ENCODE measurements at regions not wholly inside any gene's neighbourhood (a gene's known extent, or its start where the extent isn't known, plus 50 kb on each side); places are given as distances from the start of the nearest gene placed in this dataset.
"Not testable (repeated sequence)": the region's sequence is repeated elsewhere in the genome, so short reads cannot be mapped to it uniquely, and the experiment has no call there.

DNA sequence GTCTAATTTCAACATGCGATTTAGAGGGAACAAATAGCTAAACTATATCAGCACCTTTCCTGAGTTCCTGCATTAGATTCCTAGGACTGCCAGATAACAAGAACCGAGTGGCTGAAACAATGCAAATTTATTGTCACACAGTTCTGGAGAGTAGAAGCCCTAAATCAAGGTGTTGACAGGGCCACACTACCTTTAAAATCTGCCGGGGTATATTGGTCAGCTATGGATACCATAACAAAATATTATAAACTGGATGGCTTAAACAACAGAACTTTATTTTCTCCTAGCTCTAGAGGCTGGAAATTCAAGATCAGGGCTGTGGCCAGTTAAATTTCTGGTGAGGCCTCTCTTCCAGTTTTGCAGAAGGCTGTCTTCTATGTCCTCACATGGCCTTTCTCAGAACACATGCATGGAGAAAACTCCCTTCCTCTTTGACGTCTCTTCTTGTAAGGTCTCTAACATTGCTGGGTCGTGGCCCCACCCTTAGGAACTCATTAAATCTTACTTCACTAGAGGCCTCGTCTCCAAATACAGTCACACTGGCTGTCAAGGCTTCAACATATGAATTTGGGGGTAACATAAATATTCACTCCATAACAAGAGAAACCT is 144.3 kb downstream of the FCRL5 start:
- DNase-seq, result peak in 2 of 3 donors; percentile 28 to 57

DNA sequence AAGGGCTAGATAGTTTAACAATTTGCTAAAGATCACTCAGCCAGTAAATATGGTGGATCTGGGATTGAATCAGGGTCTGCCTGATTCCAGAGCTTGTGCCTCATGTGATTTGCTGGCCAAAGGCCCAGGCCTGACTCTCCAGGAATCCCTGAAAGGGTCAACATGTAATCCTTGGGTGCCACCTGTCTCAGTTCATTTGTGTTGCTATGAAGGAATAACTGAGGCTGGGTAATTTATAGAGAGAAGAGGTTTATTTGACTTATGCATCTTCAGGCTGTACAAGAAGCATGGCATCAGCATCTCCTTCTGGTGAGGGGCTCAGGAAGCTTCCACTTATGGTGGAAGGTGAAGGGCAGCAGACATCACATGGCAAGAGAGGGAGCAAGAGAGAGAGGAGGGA is 144.9 kb downstream of the FCRL5 start:
- DNase-seq, result no peak

DNA sequence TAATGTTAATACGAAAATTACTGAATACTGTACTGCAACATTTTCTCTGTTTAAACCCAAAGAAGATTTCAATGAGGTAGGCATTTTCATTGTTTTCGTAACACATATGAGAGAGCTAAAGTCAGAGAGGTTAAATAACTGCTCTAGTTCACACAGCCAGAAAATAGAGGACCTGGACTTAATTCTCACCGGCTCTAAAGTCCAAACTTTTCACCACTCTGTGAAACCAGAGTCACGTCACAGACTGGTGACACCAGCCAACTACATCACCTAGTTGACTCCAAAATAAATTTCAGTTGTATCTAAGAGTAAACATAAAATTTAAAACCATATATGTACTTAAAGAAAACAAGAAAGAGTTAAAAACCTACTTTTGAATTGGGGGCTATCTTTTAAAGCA is 146.7 kb downstream of the FCRL5 start:
- no peak for DNase-seq

DNA sequence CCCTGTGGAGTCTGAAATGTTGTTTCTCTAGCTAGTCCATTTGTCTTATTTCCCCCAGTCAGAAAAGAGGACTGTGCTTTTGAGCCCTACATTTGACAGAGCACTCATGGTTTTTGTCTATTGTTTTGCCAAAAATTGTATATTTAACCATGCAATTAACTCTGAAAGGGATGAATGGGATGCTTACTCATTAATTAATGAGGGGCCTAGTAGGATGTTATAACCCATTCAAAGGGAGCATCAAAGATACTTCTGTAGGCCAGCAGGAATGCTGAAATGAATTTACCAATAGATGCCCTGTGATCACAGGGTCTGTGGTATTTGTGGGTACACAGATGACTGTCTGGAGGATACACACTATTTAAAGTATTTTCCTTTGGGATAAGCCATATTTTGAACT is 147.7 kb downstream of the FCRL5 start:
- no peak for DNase-seq

- DNase-seq, result peak; percentile 23 to 25 (median 25)
Observed at GRCh38 chr1:157404063-157404501, 148.2 kb downstream of the FCRL5 start.

- no peak for DNase-seq
Observed at GRCh38 chr1:157403608-157404007, 148.7 kb downstream of the FCRL5 start.

DNA sequence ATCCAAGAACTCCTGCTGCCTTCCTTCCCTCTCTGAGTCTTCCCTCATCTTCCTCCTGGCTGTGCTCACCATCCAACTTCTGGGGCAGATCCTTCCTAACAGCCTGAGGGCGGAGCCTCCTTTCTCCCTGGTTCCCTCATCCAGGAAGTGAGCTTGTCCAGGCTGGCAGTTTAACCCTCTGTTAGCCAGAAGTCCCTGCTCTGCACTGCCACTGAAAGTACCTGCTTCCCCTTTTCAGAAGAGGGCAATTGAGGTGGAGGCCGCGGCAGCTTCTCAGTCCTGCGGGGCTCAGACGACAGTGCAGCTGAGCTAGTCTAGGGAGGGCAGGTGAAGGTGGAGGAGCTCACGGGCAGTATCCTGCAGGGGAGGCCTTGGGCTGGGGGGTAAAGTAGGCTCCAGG is 149.1 kb downstream of the FCRL5 start:
- peak; percentile 35 to 50 (median 49) for DNase-seq

- DNase-seq, result no peak
Observed at GRCh38 chr1:157400766-157401165, 151.5 kb downstream of the FCRL5 start.

- DNase-seq, result peak; percentile 69 to 76 (median 71)
Observed at GRCh38 chr1:157399984-157400382, 152.3 kb downstream of the FCRL5 start.

DNA sequence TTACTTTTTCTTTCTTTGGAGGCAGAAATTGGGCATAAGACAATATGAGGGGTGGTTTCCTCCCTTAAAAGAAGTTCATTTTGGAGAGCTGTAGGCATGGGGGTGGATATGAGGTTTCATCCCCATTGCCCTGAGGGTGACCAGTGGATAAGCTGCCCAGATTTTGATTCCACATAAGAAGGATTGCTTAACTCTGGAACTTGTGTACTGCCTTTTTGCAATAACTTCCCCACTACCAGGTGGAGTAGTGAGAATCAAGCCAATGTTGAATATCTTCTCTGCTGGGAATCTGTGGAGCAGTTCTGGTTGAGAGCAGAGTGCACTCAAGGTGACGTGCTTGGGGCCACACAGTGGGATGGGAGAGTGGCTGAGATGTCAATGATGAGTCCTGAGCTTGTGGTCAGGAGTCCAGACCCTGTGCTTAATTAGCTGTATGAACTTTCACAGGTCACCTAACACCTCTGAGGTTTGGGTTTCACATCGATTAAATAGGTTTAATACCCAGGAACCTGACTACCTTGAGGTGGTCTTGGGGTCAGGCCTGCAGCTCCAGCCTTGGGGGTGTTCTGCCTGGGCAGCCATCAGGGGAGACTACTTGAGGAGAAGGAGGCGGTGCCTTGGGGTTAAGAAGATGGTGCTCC is 152.9 kb downstream of the FCRL5 start:
- no peak for DNase-seq

- no peak for DNase-seq
Observed at GRCh38 chr1:157390651-157391050, 161.7 kb downstream of the FCRL5 start.

- DNase-seq, result no peak
Observed at GRCh38 chr1:157388057-157388456, 164.3 kb downstream of the FCRL5 start.

- no peak for DNase-seq
Observed at GRCh38 chr1:157384258-157384657, 168.1 kb downstream of the FCRL5 start.

- no peak for DNase-seq
Observed at GRCh38 chr1:157382351-157382750, 170.0 kb downstream of the FCRL5 start.

GRCh38 chr1:157380523-157380922 is 171.8 kb downstream of the FCRL5 start:
- DNase-seq, result no peak

GRCh38 chr1:157377280-157377713 is 175.0 kb downstream of the FCRL5 start:
- DNase-seq, result peak; percentile 55 to 75 (median 65)

GRCh38 chr1:157376681-157377080 is 175.6 kb downstream of the FCRL5 start:
- DNase-seq, result peak in 1 of 3 donors; percentile 22

- DNase-seq, result not testable (repeated sequence)
Observed at GRCh38 chr1:157372311-157372710, 180.0 kb downstream of the FCRL5 start.

DNA sequence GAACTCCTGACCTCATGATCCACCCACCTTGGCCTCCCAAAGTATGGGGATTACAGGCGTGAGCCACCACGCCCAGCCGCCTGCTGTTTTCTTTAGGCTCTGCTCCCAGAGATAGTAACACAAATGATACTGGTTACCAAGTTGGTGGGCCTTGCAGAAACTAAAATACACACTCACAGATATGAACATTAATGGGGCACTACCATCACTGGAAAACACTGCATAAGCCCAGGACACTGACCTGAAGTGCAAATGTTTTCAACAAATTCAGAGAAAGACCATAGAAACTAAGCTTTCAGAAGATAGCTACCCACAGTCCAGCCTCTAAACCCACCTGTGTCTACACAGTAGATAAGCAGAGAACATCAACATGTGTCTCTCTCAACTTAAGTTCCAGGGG is 180.5 kb downstream of the FCRL5 start:
- DNase-seq, result no peak

- no peak for DNase-seq
Observed at GRCh38 chr1:157371221-157371620, 181.1 kb downstream of the FCRL5 start.

DNA sequence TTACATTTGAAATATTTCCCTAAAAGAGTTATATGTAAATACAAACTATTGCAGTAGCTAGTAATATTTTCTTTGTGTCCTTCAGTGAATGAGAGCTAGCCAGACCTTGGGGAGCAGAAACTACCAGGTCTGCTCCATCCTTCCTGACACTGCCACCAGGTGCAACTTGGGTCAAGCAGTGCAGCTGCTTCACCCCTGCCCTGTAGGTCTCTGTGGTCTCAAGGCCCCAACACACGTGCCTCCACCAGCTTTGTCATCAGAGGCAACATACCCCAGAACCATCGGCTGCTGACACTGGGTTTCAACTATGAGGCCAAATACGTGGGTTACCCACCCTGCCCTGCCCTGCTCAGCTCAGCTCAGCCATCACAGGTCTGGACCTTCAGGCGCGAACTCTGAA is 181.6 kb downstream of the FCRL5 start:
- DNase-seq, result no peak

- peak; percentile 62 to 78 (median 68) for DNase-seq
Observed at GRCh38 chr1:157369808-157370521, 182.3 kb downstream of the FCRL5 start.

DNA sequence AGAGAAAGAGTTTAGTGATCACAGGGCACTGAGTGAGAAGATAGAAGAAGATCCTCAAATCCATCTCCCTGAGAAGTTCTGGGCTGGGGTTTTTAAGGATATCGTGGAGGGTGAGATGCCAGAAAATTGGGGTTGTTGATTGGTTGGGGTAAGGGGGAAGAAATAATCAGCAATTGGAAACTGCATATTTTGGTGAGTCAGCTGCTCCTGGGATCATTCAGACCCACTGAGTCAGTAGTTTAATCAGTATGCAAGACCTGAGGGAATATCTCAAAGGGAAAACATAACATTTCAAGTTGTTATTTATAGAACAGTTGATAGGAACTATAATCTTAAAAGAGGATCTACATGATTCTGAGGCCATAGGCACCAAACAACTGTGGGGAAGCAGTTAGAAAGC is 183.4 kb downstream of the FCRL5 start:
- DNase-seq, result peak in 1 of 3 donors; percentile 28

GRCh38 chr1:157368363-157368762 is 184.0 kb downstream of the FCRL5 start:
- DNase-seq, result no peak

Data from suppressor macrophage treated with lipopolysaccharide for 1 hour (primary cell).